NCI-H187 treated with DMSO at 0.1 percent for 48 hours (cell line): ENCODE measurements at regions not wholly inside any gene's neighbourhood (a gene's known extent, or its start where the extent isn't known, plus 50 kb on each side); places are given as distances from the start of the nearest gene placed in this dataset.

ENCODE experiments used
- DNase-seq: peaks from one replicate; lab custom pipeline; 2025; lab: John Stamatoyannopoulos, UW

GRCh38 chr13:54884682-54885081 lies 1856.1 kb downstream of the OLFM4 start:
- DNase-seq, result no peak

- DNase-seq, result no peak
These were observed 1862.4 kb downstream of the OLFM4 start for GRCh38 chr13:54890976-54891375.

GRCh38 chr13:54901316-54901715 lies 1872.7 kb downstream of the OLFM4 start:
- DNase-seq, result no peak

- no peak for DNase-seq
These were observed 1883.8 kb downstream of the OLFM4 start for GRCh38 chr13:54912367-54912766.

- DNase-seq, result no peak
These were observed 1885.1 kb downstream of the OLFM4 start for GRCh38 chr13:54913668-54914067.

- DNase-seq, result no peak
These were observed 1898.9 kb downstream of the OLFM4 start for GRCh38 chr13:54927538-54927937.

GRCh38 chr13:54928071-54928470 lies 1899.5 kb downstream of the OLFM4 start:
- DNase-seq, result no peak

GRCh38 chr13:54934121-54934520 lies 1905.5 kb downstream of the OLFM4 start:
- no peak for DNase-seq

- DNase-seq, result no peak
These were observed 1917.4 kb downstream of the OLFM4 start for GRCh38 chr13:54945973-54946372.

GRCh38 chr13:54949735-54950134 lies 1921.1 kb downstream of the OLFM4 start:
- DNase-seq, result no peak

GRCh38 chr13:54950546-54950945 lies 1921.9 kb downstream of the OLFM4 start:
- DNase-seq, result no peak

- DNase-seq, result no peak
These were observed 1925.2 kb downstream of the OLFM4 start for GRCh38 chr13:54953786-54954185.

- DNase-seq, result no peak
These were observed 1930.2 kb downstream of the OLFM4 start for GRCh38 chr13:54958781-54959180.

- no peak for DNase-seq
These were observed 1937.3 kb downstream of the OLFM4 start for GRCh38 chr13:54965881-54966280.

GRCh38 chr13:54972838-54973237 lies 1944.2 kb downstream of the OLFM4 start:
- no peak for DNase-seq

- no peak for DNase-seq
These were observed 1947.1 kb downstream of the OLFM4 start for GRCh38 chr13:54975676-54976075.

GRCh38 chr13:54980651-54981050 lies 1952.0 kb downstream of the OLFM4 start:
- no peak for DNase-seq

- no peak for DNase-seq
These were observed 1960.8 kb downstream of the OLFM4 start for GRCh38 chr13:54989418-54989817.

GRCh38 chr13:54999399-54999907 lies 1970.8 kb downstream of the OLFM4 start:
- no peak for DNase-seq

- DNase-seq, result no peak
These were observed 1971.4 kb downstream of the OLFM4 start for GRCh38 chr13:55000043-55000442.

GRCh38 chr13:55000844-55001243 lies 1972.2 kb downstream of the OLFM4 start:
- DNase-seq, result no peak

- no peak for DNase-seq
These were observed 1973.3 kb downstream of the OLFM4 start for GRCh38 chr13:55001881-55002280.

GRCh38 chr13:55007681-55008080 lies 1979.1 kb downstream of the OLFM4 start:
- no peak for DNase-seq

- no peak for DNase-seq
These were observed 1984.4 kb downstream of the OLFM4 start for GRCh38 chr13:55013051-55013450.

GRCh38 chr13:55029280-55029679 lies 2000.7 kb downstream of the OLFM4 start:
- DNase-seq, result no peak
